DMS153 treated with DMSO at 0.1 percent for 48 hours (cell line): ENCODE measurements at regions not wholly inside any gene's neighbourhood (a gene's known extent, or its start where the extent isn't known, plus 50 kb on each side); places are given as distances from the start of the nearest gene placed in this dataset.

ENCODE experiments used
- DNase-seq: peaks from one replicate; lab custom pipeline; 2025; ENCODE audit not compliant: unreplicated experiment; lab: John Stamatoyannopoulos, UW

- no peak for DNase-seq
These were observed 94.5 kb upstream of the NFIA start for GRCh38 chr1:60987904-60988303.

GRCh38 chr1:60984062-60984799, 98.1 kb upstream of the NFIA start:
- DNase-seq: no peak

- no peak for DNase-seq
These were observed 98.7 kb upstream of the NFIA start for GRCh38 chr1:60983701-60984061.

- DNase-seq: no peak
These were observed 99.8 kb upstream of the NFIA start for GRCh38 chr1:60982539-60982938.

GRCh38 chr1:60981357-60981756, 101.0 kb upstream of the NFIA start:
- no peak for DNase-seq

GRCh38 chr1:60978421-60979357, 103.7 kb upstream of the NFIA start:
- DNase-seq: no peak

DNA sequence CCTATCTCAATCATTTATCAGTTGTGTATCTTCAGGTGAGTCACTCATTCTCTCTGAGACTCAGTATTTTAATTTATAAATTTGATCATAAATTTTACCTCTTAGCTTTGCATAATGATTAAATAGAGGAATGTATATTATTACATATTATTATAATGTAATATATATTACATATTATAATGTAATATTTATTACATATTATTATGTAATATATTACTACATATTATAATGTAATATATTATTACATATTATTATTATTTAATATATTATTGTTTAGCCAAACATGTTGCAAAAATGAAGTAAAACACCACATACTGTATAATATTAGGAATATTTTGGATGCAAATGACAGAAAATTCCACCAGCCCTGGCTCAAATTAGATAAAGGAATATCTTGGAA, 104.7 kb upstream of the NFIA start:
- DNase-seq: no peak

- no peak for DNase-seq
These were observed 107.6 kb upstream of the NFIA start for GRCh38 chr1:60974524-60975372.

- no peak for DNase-seq
These were observed 108.7 kb upstream of the NFIA start for GRCh38 chr1:60973668-60974067.

GRCh38 chr1:60972841-60973364, 109.5 kb upstream of the NFIA start:
- no peak for DNase-seq

DNA sequence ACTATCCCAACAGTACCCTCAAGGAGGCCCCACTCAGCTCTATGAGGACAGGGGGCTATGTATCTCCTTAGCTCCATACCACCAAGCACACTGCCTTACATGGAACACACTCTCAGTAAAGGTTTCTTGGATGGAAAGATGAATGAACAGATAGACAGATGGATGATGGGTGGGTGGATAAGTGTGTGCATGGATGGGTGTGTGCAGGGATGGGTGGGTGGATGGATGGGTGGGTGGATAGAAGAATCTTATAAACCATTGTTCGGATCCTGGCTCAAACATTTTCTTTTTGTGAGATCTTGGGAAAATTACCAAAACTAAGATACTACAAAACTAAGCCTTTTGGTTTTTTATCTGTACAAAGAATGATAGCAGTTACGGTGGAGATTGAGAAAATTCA, 111.0 kb upstream of the NFIA start:
- DNase-seq: no peak

- no peak for DNase-seq
These were observed 112.3 kb upstream of the NFIA start for GRCh38 chr1:60969971-60970509.

GRCh38 chr1:60965280-60965854, 117.0 kb upstream of the NFIA start:
- DNase-seq: no peak

DNA sequence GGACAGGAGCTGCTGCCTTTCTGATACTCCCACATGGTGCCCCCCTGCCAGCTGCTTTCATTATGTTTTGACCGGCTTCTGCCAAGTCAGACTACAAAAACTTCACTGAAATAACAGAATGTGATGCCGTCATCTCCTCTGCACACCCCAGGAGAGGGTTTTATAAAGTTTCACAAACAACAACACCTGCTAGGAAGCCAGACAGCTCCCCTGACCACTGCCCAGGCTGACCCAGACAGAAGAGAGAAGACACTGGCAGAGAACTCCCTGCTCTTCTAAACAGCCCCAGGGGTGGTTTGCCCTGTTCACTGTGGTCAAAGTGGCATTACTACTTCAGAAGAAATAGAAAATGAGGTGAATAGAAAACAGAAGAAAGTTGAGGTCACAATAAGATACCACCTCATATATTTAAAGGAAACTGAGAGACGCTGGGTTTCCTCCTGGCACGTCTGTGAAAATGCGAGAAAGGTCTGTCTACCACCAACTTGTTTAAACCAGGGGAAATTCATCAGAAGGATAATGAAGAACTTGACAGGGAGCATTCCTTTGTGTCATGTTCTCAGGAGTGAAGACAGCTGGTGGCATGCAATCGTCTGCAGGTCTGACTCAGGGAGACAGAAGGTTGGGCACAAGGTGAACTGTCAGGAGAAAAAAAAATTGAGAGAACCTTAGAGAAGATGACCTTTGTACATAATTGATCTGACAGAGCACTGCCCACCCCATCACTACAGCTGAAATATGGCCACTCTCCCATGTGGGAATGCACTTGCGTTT, 119.0 kb upstream of the NFIA start:
- no peak for DNase-seq

DNA sequence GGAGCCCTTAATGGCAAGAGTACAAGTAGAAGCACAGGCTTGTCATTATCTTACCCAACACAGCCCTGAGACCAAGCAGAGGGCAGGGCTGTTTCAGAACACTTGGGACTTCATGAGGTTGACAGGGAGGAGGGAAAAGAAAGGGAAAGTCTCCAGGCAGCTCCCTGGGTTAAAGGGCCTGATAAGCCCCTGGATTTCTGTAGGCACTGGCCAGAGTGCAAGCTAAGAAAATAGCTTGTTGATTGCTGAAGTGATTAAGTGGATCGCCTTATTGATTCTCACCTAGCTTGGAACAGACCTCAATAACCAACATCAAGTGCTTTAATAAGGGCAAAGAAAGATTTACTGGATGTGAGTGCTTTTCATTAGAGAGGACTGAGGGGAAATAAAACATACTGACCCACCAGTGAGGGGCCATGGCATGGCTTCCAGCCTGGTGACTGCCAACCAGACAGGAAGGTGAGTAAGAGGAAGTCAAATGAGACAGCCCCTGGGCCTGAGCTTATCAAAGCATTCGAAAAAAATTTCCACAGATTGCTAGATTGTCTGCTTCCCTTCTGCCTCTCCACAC, 121.4 kb upstream of the NFIA start:
- DNase-seq: no peak

DNA sequence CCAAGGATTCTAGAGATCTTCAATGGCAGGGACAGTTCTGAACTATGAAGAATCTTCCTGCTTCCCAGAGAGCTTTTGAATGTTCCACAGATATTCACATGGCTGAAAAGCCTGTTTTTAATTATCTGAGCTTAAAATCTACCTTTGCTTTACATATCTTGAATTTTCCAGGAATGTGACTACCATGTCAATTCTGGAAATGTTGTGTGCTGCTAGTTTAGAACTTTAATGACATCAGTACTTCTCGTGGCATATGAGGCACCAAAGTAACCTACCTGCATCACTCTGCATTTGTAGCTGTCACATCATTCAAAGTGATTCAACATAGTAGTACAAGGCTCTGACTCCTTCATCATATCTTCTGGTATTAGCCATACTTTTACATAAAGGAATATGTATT, 122.7 kb upstream of the NFIA start:
- DNase-seq: no peak

- no peak for DNase-seq
These were observed 124.4 kb upstream of the NFIA start for GRCh38 chr1:60958001-60958400.

DNA sequence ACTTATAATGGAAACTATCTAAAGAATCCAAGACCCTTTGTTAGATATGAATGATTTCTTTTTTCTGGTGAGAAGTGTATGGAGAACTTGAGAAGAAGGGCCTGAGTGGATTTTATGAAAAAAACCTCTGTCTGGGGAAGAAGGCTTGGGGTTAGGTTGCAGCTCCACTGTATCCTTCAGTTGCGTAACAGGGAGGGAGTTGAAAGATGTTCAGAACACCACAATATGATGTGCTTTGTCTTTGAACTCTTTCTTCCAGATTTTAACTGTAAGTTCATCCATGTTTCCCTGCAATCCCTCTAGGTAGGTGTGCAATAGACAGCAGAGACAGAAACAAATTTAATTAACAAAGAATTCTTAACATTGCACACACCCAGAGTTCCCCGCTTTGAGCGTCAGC, 125.8 kb upstream of the NFIA start:
- DNase-seq: no peak

DNA sequence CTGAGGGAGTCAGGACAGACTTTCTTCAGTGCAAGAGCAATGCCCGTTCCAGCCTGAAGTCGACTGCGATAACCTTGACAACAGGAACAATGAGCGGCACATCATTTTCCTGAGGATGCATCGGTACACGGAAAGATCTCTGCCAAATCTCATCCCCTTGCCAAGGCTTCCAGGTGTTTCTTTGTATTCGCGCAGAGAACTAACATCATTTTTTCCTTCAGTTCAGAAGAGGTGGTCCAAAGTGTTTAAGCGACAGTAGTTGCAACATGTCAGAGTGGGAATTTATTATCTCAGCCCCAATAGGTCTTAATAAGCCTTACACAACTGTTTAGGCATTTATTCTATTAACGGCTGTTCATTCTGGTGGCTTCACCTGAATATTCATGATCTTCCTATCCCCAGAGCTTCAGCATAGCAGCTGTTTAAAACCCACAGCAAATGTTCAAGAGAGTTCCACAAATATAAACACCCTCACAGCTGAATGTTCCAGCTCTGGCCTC, 129.7 kb upstream of the NFIA start:
- DNase-seq: no peak
